HG02588 (cell line): ENCODE measurements at regions not wholly inside any gene's neighbourhood (a gene's known extent, or its start where the extent isn't known, plus 50 kb on each side); places are given as distances from the start of the nearest gene placed in this dataset.
"Not testable (repeated sequence)": the region's sequence is repeated elsewhere in the genome, so short reads cannot be mapped to it uniquely, and the experiment has no call there.

Experiments used
- ATAC-seq: cut with Tn5 transposase; IDR thresholded peaks from one replicate; pipeline ENCODE4 v1.9.1; 2021; ENCODE audit warnings: mild to moderate bottlenecking, moderate library complexity; ENCODE audit not compliant: unreplicated experiment

GRCh38 chr4:116197317-116197809 lies 888.0 kb downstream of the TRAM1L1 start:
- no peak for ATAC-seq

GRCh38 chr4:116183241-116183640 lies 902.1 kb downstream of the TRAM1L1 start:
- ATAC-seq, result no peak

DNA sequence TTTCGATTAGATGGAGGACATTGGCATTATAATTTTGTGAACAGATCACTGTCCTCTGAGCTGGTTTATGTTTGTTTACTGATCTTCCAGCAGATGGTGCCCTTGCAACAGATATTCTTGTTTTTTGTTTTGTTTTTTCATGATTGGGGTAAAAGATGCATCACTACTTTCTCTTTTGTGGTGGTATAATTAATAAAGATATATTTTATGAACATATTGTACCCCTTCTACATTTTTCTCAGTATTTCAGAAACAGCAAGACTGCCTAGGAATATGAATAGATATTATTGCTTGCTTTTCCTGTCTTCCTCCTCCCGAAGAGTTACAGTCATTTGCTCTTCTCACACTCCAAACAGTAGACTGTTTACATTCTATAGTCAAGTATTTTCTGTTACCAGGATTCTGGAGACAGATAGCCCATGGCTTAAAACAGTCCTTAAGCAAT lies 905.2 kb downstream of the TRAM1L1 start:
- ATAC-seq, result no peak

DNA sequence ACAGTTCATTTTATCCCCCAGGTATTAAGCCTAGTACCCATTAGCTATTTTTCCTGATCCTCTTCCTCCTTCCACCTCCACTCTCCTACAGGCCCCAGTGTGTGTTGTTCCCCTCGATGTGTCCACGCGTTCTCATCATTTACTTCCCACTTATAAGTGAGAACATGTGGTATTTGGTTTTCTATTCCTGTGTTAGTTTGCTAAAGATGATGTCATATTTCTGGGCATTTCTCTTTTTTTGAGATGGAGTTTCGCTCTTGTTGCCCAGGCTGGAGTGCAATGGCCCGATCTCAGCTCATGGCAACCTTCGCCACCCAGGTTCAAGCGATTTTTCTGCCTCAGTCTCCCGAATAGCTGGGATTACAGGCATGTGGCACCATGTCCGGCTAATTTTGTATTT lies 934.0 kb downstream of the TRAM1L1 start:
- ATAC-seq, result not testable (repeated sequence)

DNA sequence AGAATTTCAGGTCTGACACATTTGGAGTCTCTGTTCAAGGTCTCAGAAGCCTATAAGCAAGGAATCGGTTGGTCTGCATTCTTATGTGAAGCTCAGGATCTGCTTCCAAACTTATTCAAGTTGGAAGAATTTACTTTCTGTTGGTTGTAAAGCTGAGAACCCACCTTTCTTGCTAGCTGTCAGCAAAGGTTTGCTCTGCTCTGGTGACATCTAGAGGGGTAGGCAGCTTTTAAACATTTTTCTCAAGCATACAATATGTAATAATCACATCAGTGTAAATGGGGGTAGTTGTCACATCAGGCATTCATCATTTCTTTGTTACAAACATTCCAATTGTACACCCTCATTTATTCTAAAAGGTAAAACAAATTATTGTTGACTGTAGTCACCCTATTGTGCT lies 935.2 kb downstream of the TRAM1L1 start:
- ATAC-seq, result no peak

- ATAC-seq, result no peak
These were observed 942.2 kb downstream of the TRAM1L1 start for GRCh38 chr4:116143198-116143597.

GRCh38 chr4:116132946-116133345 lies 952.4 kb downstream of the TRAM1L1 start:
- no peak for ATAC-seq

GRCh38 chr4:116126794-116127193 lies 958.6 kb downstream of the TRAM1L1 start:
- ATAC-seq, result no peak

GRCh38 chr4:116122124-116122523 lies 963.3 kb downstream of the TRAM1L1 start:
- no peak for ATAC-seq

- no peak for ATAC-seq
These were observed 967.2 kb downstream of the TRAM1L1 start for GRCh38 chr4:116118221-116118620.

GRCh38 chr4:116112861-116113260 lies 972.5 kb downstream of the TRAM1L1 start:
- ATAC-seq, result not testable (repeated sequence)

GRCh38 chr4:116110713-116111112 lies 974.7 kb downstream of the TRAM1L1 start:
- no peak for ATAC-seq

GRCh38 chr4:116108606-116109005 lies 976.8 kb downstream of the TRAM1L1 start:
- no peak for ATAC-seq

- ATAC-seq, result no peak
These were observed 984.1 kb downstream of the TRAM1L1 start for GRCh38 chr4:116101321-116101720.

- ATAC-seq, result no peak
These were observed 985.8 kb downstream of the TRAM1L1 start for GRCh38 chr4:116099596-116099995.

DNA sequence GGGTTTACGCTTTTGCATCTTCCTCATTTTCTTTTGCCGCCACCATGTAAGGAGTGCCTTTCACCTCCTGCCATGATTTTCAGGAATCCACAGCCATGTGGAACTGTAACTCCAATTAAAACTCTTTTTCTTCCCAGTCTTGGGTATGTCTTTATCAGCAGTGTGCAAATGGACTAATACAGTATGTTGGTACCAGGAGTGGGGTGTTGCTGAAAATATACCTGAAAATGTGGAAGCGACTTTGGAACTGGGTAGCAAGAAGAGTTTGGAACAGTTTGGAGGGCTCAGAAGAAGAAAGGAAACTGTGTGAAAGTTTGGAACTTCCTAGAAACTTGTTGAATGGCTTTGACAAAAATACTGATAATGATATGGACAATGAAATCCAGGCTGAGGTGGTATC lies 983.9 kb upstream of the NDST4 start:
- ATAC-seq, result not testable (repeated sequence)

DNA sequence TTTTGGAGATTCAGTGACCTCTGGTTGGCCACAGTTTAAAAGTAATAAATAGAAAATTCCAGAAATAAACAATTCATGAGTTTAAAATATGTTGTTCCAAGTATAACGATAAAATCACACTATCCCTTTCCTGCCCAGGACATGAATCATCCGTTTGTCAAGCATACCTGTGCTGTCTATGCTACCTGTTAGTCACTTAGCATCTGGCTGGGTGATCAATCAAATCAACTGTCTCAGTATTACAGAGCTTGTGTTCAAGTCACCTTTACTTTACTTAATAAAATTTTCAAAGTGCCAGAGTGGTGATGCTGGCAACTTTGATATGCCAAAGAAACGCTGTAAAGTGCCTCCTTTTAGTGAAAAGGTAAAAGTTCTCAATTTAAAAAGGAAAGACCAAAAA lies 979.5 kb upstream of the NDST4 start:
- ATAC-seq, result no peak

DNA sequence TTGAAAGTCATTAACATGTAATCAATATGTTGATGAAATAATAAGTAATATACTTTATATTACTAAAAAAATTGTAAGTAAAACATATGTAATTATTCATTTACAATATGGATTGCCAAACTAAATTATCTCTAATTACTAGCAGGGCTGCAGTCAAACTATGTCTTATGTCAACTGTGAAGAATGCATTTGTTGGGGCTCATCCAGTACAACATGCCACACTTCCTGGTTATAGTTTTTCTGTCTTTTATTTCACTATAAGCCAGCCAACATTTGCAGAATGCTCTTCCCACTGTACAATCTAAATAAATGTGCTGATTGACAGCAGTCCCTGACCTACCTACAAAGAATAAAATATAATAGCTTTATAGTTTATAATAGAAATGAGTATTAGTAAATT lies 975.4 kb upstream of the NDST4 start:
- ATAC-seq, result no peak

DNA sequence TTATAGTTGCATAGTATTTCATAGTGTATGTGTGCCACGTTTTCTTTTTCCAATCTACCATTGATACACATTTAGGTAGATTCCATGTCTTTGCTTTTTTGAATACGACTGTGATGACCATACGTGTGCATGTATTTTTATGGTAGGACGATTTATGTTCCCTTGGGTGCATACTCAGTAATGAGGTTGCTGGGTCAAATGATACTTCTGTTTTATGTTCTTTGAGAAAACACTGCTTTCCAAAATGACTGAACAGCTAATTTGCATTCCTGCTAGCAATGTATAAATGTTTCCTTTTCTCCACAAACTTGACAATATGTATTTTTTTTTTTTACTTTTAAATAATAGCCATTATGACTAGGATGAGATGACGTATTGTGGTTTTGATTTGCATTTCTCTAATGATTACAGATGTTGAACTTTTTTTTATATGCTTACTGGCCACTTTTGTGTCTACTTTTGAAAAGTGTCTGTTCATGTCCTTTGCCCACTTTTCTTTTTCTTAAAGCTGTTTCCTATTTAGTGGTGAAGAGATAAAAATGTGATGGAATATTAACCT lies 969.5 kb upstream of the NDST4 start:
- no peak for ATAC-seq

DNA sequence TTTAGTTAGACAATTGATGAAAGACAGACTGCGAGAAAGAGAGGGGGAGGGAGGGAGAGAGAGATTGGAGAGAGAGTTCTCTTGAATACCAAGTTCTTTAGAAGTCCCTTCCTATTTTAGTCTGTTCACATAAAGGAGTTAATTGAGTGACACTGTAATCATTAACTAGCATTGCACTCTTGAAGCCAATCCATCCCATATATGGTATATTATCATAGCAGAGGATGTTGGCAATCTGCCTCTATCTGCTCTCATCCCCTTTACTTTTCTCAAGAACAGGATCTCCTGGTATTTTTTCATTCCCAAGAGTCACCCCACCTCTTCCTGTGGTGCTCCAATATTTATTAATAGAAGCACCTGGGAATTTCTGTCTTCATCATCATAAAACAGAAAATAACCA lies 959.6 kb upstream of the NDST4 start:
- ATAC-seq, result no peak

DNA sequence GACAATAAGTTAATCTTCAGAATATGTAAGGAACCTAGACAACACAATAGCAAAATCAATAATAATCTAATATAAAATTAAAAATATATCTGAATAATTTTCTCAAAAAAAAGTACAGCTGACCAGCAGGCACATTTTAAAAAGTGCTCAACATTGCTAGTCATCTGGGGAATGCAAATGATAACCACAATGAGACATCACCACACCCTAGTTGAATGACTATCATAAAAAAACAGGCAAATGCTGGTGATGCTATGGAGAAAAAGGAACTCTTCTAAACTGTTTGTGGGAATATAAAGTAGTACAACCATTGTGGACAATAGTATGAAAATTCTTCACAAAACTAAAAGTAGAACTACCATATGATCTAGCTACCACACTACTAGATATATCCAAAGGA lies 956.9 kb upstream of the NDST4 start:
- ATAC-seq, result no peak

- ATAC-seq, result no peak
These were observed 953.4 kb upstream of the NDST4 start for GRCh38 chr4:116066711-116067245.

- no peak for ATAC-seq
These were observed 950.9 kb upstream of the NDST4 start for GRCh38 chr4:116064331-116064730.
